ENCODE measurements at regions not wholly inside any gene's neighbourhood (a gene's known extent, or its start where the extent isn't known, plus 50 kb on each side); places are given as distances from the start of the nearest gene placed in this dataset.

DNA sequence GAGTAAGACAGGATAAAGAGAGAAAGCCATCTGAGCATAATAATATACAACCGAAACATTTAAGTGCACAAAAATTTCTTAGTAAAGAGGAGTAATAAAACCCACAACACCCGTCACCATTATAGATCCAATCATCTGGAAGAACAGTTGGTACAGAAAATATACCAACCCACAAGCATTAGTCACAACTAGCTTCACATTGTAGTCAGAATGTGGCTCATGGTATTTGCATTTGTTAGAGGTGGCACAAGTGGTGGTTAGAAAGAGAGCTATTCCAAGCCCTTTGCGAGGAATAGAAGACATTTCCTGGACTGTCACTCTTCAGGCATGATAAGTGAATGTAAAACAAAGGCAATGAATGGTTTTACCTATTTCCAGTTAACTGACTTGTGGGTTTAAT is 677.5 kb upstream of the ST8SIA4 start:
- no peaks in the 10 kb centered on the region for H3K4me1 ChIP-seq (ENCODE audit: control insufficient read depth in 1 of 2, insufficient read depth in 2 of 2, low read depth in 1 of 2, low read length in 1 of 2)
- TF ChIP-seq CHD2 (IDR thresholded peaks at IDR 0.05; ENCODE audit: low read length, partially characterized antibody) (no peak), GABPA (IDR thresholded peaks at IDR 0.05; ENCODE audit: low read depth) (no peak), SMC3 (IDR thresholded peaks at IDR 0.05; ENCODE audit: low read depth, low read length) (no peak), TCF12 (IDR thresholded peaks at IDR 0.05) (no peak), JUND (IDR thresholded peaks at IDR 0.05) (no peak), EP300 (IDR thresholded peaks at IDR 0.05; ENCODE audit: borderline replicate concordance in 1 of 2, low read depth in 1 of 2, low read length in 1 of 2) (no peak), ELF1 (IDR thresholded peaks at IDR 0.05) (no peak), POLR2AphosphoS5 (IDR thresholded peaks at IDR 0.05; ENCODE audit: low read depth, low read length) (no peak), YY1 (IDR thresholded peaks at IDR 0.05; ENCODE audit: low read depth) (no peak), FOXJ3 (CRISPR knock-in tag; IDR thresholded peaks at IDR 0.05) (no peak), RXRA (IDR thresholded peaks at IDR 0.05; ENCODE audit: borderline replicate concordance, low read depth) (no peak), RAD21 (IDR thresholded peaks at IDR 0.05; ENCODE audit: low read length) (no peak), TEAD4 (IDR thresholded peaks at IDR 0.05; ENCODE audit: borderline replicate concordance, insufficient read depth) (no peak), SIN3A (IDR thresholded peaks at IDR 0.05; ENCODE audit: borderline replicate concordance, low read depth, low read length) (no peak)
- TF ChIP-seq, protein P1, sequence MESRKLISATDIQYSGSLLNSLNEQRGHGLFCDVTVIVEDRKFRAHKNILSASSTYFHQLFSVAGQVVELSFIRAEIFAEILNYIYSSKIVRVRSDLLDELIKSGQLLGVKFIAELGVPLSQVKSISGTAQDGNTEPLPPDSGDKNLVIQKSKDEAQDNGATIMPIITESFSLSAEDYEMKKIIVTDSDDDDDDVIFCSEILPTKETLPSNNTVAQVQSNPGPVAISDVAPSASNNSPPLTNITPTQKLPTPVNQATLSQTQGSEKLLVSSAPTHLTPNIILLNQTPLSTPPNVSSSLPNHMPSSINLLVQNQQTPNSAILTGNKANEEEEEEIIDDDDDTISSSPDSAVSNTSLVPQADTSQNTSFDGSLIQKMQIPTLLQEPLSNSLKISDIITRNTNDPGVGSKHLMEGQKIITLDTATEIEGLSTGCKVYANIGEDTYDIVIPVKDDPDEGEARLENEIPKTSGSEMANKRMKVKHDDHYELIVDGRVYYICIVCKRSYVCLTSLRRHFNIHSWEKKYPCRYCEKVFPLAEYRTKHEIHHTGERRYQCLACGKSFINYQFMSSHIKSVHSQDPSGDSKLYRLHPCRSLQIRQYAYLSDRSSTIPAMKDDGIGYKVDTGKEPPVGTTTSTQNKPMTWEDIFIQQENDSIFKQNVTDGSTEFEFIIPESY (IDR thresholded peaks at IDR 0.05; ENCODE audit: borderline replicate concordance, low read depth): no peak
- TF ChIP-seq, protein P2, sequence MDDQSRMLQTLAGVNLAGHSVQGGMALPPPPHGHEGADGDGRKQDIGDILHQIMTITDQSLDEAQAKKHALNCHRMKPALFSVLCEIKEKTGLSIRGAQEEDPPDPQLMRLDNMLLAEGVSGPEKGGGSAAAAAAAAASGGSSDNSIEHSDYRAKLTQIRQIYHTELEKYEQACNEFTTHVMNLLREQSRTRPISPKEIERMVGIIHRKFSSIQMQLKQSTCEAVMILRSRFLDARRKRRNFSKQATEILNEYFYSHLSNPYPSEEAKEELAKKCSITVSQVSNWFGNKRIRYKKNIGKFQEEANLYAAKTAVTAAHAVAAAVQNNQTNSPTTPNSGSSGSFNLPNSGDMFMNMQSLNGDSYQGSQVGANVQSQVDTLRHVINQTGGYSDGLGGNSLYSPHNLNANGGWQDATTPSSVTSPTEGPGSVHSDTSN (IDR thresholded peaks at IDR 0.05): no peak
- TF ChIP-seq, protein P3, sequence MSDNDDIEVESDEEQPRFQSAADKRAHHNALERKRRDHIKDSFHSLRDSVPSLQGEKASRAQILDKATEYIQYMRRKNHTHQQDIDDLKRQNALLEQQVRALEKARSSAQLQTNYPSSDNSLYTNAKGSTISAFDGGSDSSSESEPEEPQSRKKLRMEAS (IDR thresholded peaks at IDR 0.05; ENCODE audit: low read depth): no peak
- TF ChIP-seq, protein P4, sequence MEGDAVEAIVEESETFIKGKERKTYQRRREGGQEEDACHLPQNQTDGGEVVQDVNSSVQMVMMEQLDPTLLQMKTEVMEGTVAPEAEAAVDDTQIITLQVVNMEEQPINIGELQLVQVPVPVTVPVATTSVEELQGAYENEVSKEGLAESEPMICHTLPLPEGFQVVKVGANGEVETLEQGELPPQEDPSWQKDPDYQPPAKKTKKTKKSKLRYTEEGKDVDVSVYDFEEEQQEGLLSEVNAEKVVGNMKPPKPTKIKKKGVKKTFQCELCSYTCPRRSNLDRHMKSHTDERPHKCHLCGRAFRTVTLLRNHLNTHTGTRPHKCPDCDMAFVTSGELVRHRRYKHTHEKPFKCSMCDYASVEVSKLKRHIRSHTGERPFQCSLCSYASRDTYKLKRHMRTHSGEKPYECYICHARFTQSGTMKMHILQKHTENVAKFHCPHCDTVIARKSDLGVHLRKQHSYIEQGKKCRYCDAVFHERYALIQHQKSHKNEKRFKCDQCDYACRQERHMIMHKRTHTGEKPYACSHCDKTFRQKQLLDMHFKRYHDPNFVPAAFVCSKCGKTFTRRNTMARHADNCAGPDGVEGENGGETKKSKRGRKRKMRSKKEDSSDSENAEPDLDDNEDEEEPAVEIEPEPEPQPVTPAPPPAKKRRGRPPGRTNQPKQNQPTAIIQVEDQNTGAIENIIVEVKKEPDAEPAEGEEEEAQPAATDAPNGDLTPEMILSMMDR (IDR thresholded peaks at IDR 0.05): no peak
- TF ChIP-seq, protein P5, sequence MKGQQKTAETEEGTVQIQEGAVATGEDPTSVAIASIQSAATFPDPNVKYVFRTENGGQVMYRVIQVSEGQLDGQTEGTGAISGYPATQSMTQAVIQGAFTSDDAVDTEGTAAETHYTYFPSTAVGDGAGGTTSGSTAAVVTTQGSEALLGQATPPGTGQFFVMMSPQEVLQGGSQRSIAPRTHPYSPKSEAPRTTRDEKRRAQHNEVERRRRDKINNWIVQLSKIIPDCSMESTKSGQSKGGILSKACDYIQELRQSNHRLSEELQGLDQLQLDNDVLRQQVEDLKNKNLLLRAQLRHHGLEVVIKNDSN (IDR thresholded peaks at IDR 0.05; ENCODE audit: borderline replicate concordance, low read depth): no peak
- no peaks in the 10 kb centered on the region for H3K36me3 ChIP-seq (replicated peaks in 1 of 2; ENCODE audit: control insufficient read depth in 1 of 2, insufficient read depth in 2 of 2, low read length in 1 of 2)
- H3K9ac ChIP-seq: no peak overlapping the region
- no peaks in the 10 kb centered on the region for H3K9me3 ChIP-seq
- H3K9me2 ChIP-seq: no peaks in the 10 kb centered on the region
- H3K4me3 ChIP-seq (ENCODE audit: low read depth in 2 of 2, low read length in 1 of 2): no peak overlapping the region
- no peak overlapping the region for H3K4me2 ChIP-seq
- POLR2A ChIA-PET: no interaction called here
- H3K27me3 ChIP-seq (ENCODE audit: insufficient read depth): no peaks in the 10 kb centered on the region
- H3K79me2 ChIP-seq (ENCODE audit: insufficient read depth): no peaks in the 10 kb centered on the region
- no peak overlapping the region for H3K27ac ChIP-seq (ENCODE audit: low read depth in 2 of 2, low read length in 1 of 2)
- WGBS (ENCODE audit: low lambda C conversion rate): 59% methylated on average over 3 of the region's 3 CpGs
- CTCF ChIA-PET: no interaction called here
- no peak for DNase-seq
- no peaks in the 10 kb centered on the region for H3F3A ChIP-seq (replicated peaks; ENCODE audit: insufficient read depth)
- H4K20me1 ChIP-seq (ENCODE audit: insufficient read depth): no peaks in the 10 kb centered on the region
- no peak overlapping the region for H2AFZ ChIP-seq (ENCODE audit: low read depth)

Data from SK-N-SH (cell line).